Duodenal mucosa (tissue), 2 donors: ENCODE measurements at regions not wholly inside any gene's neighbourhood (a gene's known extent, or its start where the extent isn't known, plus 50 kb on each side); places are given as distances from the start of the nearest gene placed in this dataset.
"Not testable (repeated sequence)": the region's sequence is repeated elsewhere in the genome, so short reads cannot be mapped to it uniquely, and the experiment has no call there.

Experiments used
- H3K27ac ChIP-seq: one replicate; pipeline ENCODE4 v1.7.0; 2013; ENCODE audit warnings: low read depth, low read length
- H3K27me3 ChIP-seq, 2 donors: one replicate each; pipeline ENCODE4 v1.7.0; 2013; ENCODE audit warnings: low read length in 2 of 2, control low read depth in 1 of 2; ENCODE audit not compliant: insufficient read depth in 2 of 2, control insufficient read depth in 1 of 2
- H3K36me3 ChIP-seq, 2 donors: one replicate each; pipeline ENCODE4 v1.7.0; 2013; ENCODE audit warnings: low read length in 2 of 2, control low read depth in 1 of 2; ENCODE audit not compliant: insufficient read depth in 2 of 2, control insufficient read depth in 1 of 2
- H3K4me1 ChIP-seq, 2 donors: one replicate each; pipeline ENCODE4 v1.7.0; 2013; ENCODE audit warnings: low read length in 2 of 2, control low read depth in 1 of 2; ENCODE audit not compliant: insufficient read depth in 2 of 2, control insufficient read depth in 1 of 2
- H3K4me3 ChIP-seq, 2 donors: one replicate each; pipeline ENCODE4 v1.7.0; 2013; ENCODE audit warnings: low read length in 2 of 2, low read depth in 1 of 2
- H3K9ac ChIP-seq, 2 donors: one replicate each; pipeline ENCODE4 v1.7.0; 2013; ENCODE audit warnings: low read length in 2 of 2, low read depth in 1 of 2
- H3K9me3 ChIP-seq, 2 donors: one replicate each; pipeline ENCODE4 v1.7.0; 2013; ENCODE audit warnings: low read length in 2 of 2, control low read depth in 1 of 2; ENCODE audit not compliant: control insufficient read depth in 1 of 2

GRCh38 chr9:27829621-27830020 is 256.3 kb upstream of the C9orf72 start:
- H3K27me3 ChIP-seq, result no peaks in the 10 kb centered on the region
- no peak overlapping the region for H3K9ac ChIP-seq
- H3K27ac ChIP-seq, result no peak overlapping the region
- H3K4me1 ChIP-seq, result no peaks in the 10 kb centered on the region
- no peak overlapping the region for H3K4me3 ChIP-seq
- no peaks in the 10 kb centered on the region for H3K9me3 ChIP-seq
- no peaks in the 10 kb centered on the region for H3K36me3 ChIP-seq

- H3K27me3 ChIP-seq, H3K36me3 ChIP-seq: not testable (repeated sequence)
These were observed 258.8 kb upstream of the C9orf72 start for GRCh38 chr9:27832108-27832507.

GRCh38 chr9:27835286-27835685 is 262.0 kb upstream of the C9orf72 start:
- Histone ChIP-seq H3K9me3 (no peaks in the 10 kb centered on the region), H3K27me3 (no peaks in the 10 kb centered on the region), H3K36me3 (no peaks in the 10 kb centered on the region), H3K4me3 (no peak overlapping the region), H3K27ac (no peak overlapping the region), H3K4me1 (no peaks in the 10 kb centered on the region), H3K9ac (no peak overlapping the region)

More at GRCh38 chr9:27832108-27832507, 258.8 kb upstream of the C9orf72 start:
- not testable (repeated sequence) for H3K9ac ChIP-seq, H3K27ac ChIP-seq, H3K4me3 ChIP-seq, H3K4me1 ChIP-seq, H3K9me3 ChIP-seq

- H3K27ac ChIP-seq, result no peak overlapping the region
- H3K4me3 ChIP-seq, result no peak overlapping the region
- H3K36me3 ChIP-seq, result no peaks in the 10 kb centered on the region
- no peak overlapping the region for H3K9ac ChIP-seq
- H3K27me3 ChIP-seq, result no peaks in the 10 kb centered on the region
- no peaks in the 10 kb centered on the region for H3K9me3 ChIP-seq
- no peaks in the 10 kb centered on the region for H3K4me1 ChIP-seq
These were observed 262.5 kb upstream of the C9orf72 start for GRCh38 chr9:27835746-27836145.

GRCh38 chr9:27836661-27837401 is 263.6 kb upstream of the C9orf72 start:
- Histone ChIP-seq H3K9ac (no peak overlapping the region), H3K4me3 (no peak overlapping the region), H3K27me3 (no peaks in the 10 kb centered on the region), H3K4me1 (no peaks in the 10 kb centered on the region), H3K27ac (no peak overlapping the region), H3K9me3 (no peaks in the 10 kb centered on the region), H3K36me3 (no peaks in the 10 kb centered on the region)

GRCh38 chr9:27838876-27839275 is 265.6 kb upstream of the C9orf72 start:
- no peaks in the 10 kb centered on the region for H3K4me1 ChIP-seq

GRCh38 chr9:27839767-27840166 is 266.5 kb upstream of the C9orf72 start:
- not testable (repeated sequence) for H3K27me3 ChIP-seq, H3K9ac ChIP-seq, H3K36me3 ChIP-seq, H3K4me3 ChIP-seq, H3K9me3 ChIP-seq, H3K4me1 ChIP-seq, H3K27ac ChIP-seq

More at GRCh38 chr9:27838876-27839275, 265.6 kb upstream of the C9orf72 start:
- Histone ChIP-seq H3K27ac (no peak overlapping the region), H3K36me3 (no peaks in the 10 kb centered on the region), H3K9me3 (no peaks in the 10 kb centered on the region), H3K4me3 (no peak overlapping the region), H3K27me3 (no peaks in the 10 kb centered on the region), H3K9ac (no peak overlapping the region)

- Histone ChIP-seq H3K27me3 (no peaks in the 10 kb centered on the region), H3K27ac (no peak overlapping the region), H3K4me3 (no peak overlapping the region), H3K9me3 (no peaks in the 10 kb centered on the region), H3K4me1 (no peaks in the 10 kb centered on the region), H3K36me3 (no peaks in the 10 kb centered on the region), H3K9ac (no peak overlapping the region)
These were observed 271.5 kb upstream of the C9orf72 start for GRCh38 chr9:27844797-27845196.

- no peak overlapping the region for H3K4me3 ChIP-seq
- no peaks in the 10 kb centered on the region for H3K27me3 ChIP-seq
- H3K27ac ChIP-seq, result no peak overlapping the region
- H3K9me3 ChIP-seq, result no peaks in the 10 kb centered on the region
- no peak overlapping the region for H3K9ac ChIP-seq
- H3K36me3 ChIP-seq, result no peaks in the 10 kb centered on the region
- H3K4me1 ChIP-seq, result no peaks in the 10 kb centered on the region
These were observed 274.1 kb upstream of the C9orf72 start for GRCh38 chr9:27847380-27847779.

- Histone ChIP-seq H3K36me3 (no peaks in the 10 kb centered on the region), H3K27ac (no peak overlapping the region), H3K4me3 (no peak overlapping the region), H3K27me3 (no peaks in the 10 kb centered on the region), H3K4me1 (no peaks in the 10 kb centered on the region), H3K9ac (no peak overlapping the region), H3K9me3 (no peaks in the 10 kb centered on the region)
These were observed 274.5 kb upstream of the C9orf72 start for GRCh38 chr9:27847818-27848217.
